HG03196 (cell line): ENCODE measurements at regions not wholly inside any gene's neighbourhood (a gene's known extent, or its start where the extent isn't known, plus 50 kb on each side); places are given as distances from the start of the nearest gene placed in this dataset.

ENCODE experiments used
- ATAC-seq: cut with Tn5 transposase; IDR thresholded peaks from one replicate; pipeline ENCODE4 v1.9.1; 2021; ENCODE audit not compliant: unreplicated experiment

DNA sequence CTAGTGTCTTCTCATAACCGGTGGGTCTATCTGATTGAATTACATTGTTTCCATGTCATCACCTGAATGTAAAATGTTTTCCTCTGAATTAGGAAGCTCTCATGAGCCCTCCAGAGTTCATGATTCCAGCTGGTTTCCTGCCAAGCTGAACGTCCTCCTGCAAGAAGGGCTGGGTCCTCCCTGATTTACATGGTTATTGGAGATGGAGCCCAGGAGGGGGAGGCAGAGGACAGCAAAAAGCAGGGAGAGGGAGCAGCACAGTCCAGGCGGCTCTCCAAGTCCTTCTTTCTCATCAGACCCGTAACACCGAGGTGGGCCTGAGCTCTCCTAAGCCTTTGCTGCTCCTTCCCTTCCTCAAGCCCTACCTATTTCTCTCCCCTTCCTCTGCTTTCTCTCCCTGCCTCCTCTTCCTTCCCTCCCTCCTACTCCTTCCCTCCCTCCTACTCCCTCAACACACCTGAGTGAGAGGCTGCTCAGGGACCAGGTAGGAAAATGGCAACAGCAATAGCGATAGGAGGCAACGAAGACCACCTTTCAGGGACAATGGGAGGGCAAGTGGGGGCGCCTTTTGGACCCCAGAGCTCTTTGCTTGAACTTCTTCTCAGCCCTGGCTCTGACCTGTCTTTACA, 265.9 kb downstream of the PRDM2 start:
- no peak for ATAC-seq

DNA sequence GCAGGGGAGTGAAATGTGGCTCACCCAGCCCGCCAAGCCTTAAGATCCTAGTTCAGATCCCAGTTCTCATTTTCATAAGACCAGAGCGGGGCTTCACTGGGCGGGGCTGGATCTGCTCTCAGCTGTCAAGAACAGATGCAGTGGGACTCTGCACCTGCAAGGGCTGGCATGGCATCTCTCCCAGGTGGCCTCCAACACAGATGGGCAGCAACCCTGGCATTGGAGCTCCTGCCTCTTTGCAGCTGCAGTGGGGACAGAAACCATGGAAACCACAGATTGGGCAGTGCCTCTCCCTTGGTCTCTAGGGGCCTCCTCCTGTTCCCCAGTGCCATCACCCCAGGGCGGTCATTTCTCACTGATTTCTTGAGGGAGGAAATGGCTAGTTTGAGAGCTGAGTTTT, 267.7 kb downstream of the PRDM2 start:
- ATAC-seq, result no peak

- no peak for ATAC-seq
Measured at GRCh38 chr1:13968361-13968760, 268.4 kb downstream of the PRDM2 start.

DNA sequence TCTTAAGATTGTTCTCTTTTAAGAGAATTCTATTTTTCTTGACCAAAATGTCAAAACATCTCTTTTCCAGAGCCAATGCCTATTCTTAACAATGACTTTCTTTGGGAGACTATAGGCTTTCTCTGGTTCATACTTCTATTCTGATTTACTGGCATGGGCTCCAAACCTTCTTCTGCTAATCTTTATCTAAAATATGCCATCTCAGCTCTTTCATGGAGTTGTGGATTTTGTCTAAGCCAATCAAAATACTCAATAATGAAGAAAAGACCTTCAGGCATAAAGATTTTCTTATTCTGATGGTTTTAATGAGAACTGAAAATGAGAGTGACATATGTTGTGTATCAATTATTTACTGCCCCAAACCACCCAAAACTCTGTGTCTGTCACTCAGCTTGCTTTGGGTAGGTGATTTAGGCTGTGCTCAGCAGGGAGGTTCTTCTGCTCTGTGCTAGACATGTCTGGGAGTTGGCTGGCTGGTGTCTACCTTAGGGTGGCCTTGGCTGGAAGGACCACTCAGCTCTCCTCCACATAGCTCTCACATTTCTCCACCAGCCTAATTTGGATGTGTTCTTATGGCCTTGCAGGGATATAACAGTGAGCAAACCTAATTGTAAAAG, 270.8 kb downstream of the PRDM2 start:
- no peak for ATAC-seq

DNA sequence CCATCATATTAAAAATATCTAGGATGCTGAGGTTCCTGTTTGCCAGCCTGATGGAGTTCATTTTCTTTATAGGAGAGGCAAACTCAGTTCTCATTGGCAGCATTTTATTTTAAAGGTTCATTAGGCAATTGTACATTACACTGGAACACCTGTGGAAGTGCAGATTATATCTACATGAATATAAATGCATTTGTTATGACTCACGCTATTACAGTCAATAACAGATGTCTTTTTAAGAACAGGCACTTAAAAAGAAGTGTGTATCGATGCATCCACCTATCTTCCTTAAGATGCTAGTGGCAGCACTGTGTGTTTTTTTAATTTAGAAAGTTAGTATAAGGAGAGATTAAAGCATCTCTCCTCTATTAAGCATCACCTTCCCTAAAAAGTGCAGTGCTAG, 276.5 kb downstream of the PRDM2 start:
- no peak for ATAC-seq

DNA sequence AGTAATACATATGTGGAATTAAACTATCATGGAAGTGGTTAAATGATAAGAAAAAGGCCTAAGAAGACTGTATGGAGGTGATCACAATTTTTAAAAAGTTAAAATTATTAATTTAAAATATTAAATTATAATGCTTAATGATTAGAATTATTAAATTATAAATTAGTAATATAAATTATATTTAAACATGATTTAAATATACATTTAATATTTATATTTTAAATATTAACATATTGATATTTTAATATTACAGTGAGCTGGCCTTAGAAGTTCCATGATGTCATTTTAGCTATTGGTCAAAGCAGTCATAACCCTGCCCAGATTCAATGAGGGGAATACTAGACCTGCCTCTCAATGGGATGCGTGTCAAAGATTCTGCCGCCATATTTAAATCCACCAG, 281.2 kb downstream of the PRDM2 start:
- ATAC-seq, result no peak

DNA sequence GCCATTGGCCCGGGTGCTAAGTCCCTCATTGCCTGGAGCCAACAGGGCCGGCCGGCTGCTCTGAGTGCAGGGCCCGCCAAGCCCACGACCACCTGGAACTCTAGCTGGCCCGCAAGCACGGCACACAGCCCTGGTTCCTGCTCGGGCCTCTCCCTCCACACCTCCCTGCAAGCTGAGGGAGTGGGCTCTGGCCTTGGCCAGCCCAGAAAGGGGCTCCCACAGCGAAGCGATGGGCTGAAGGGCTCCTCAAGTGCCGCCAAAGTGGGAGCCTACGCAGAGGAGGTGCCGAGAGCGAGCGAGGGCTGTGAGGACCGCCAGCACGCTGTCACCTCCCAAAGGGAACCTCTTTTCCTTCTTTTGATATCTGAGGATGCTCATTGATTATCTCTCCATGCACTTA, 283.4 kb downstream of the PRDM2 start:
- ATAC-seq, result no peak

DNA sequence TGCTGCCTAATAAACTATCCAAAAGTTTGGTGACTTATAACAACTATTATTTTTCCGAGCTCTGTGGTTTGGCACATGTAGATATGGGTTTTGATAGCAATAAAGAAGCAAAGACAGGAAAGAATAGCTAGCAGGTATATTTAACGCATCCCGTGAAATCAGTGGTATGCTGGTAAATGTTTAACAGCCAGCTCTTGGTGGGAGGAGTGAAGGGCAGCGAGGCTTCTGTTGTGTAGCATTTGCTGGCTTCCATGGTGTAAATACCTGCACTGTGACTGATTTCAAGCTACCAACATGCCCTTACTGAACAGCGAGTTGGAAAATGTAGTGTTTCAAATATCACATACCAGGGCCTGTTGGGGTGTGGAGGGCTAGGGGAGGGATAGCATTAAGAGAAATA, 291.0 kb downstream of the PRDM2 start:
- no peak for ATAC-seq

DNA sequence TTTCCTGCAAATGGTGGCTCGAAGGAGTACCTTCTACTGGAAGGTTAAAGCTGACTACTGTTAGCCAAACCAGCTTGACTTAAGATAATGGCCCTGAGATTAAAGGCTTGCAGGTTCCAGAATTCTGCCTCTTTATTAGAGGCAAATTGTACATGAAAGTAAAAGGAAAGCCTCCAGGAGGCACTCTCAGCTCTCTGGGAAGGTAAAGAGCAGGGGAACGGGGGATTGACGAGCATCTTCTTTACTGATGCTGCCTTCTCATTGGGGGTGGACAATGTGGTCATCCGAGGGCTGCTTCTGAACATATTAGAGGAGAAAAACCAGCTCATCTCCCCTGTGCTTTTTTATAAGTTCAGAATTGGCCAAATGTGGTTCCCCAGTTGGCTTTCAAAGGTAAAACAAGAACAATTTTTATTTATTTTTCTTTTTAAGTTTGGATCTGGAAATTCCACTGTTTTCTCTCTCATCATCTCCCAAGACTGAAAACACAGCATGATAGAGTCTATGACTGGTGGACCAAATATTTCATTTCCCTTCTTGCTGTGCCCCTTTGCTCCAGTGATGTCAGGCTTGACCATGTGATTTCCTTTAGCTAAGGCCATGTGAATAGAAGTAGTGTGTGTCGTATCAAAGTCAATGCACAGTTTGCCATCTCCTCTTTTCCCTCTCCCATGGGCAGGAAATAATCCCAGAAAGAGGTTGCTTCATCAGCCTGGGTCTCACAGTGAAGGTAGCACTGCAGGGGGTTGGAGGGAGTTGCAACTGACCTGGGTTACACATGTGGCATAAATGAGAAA, 292.7 kb downstream of the PRDM2 start:
- no peak for ATAC-seq

- no peak for ATAC-seq
Measured at GRCh38 chr1:13994386-13994785, 294.4 kb downstream of the PRDM2 start.

DNA sequence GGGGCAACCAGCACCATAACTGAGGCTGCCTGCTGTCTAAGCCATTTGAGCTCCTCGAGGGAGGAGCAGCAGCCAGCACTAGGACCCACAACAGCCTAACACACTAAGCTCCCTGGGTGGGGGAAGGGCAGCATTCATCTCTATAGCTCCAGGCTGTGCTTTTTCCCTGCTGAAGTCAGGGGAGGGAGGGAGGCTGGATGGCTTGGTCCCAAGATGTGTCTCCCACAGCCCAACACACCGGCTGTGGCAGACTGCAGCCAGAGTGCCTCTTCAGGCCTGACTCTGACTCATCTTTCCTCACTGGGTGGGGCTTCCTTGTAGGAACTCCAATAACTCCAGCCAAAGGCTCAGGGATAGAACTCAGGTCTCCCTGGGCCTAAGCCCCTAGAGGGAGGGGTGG, 296.3 kb downstream of the PRDM2 start:
- no peak for ATAC-seq

GRCh38 chr1:14003552-14003951, 303.6 kb downstream of the PRDM2 start:
- ATAC-seq, result no peak

- no peak for ATAC-seq
Measured at GRCh38 chr1:14009582-14009981, 309.6 kb downstream of the PRDM2 start.

GRCh38 chr1:14010476-14010875, 310.5 kb downstream of the PRDM2 start:
- no peak for ATAC-seq

DNA sequence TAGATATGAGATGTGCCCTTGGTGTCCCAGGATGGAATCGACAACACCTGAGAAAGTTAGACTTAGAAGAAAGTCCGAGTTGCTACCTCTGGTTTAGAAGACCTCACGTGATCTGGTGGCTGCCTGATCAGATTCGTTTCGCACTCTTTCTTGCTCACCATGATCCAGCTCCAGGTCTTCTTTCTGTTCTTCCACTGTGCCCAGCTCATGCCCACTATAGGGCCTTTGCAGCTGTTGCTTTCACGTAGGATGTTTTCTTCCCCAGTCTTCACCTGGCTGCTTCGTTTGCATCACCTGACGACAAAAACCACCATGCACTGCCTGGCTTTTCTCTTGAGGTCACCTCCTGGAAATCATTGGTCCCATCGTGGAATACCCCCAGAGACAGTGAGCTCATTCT, 311.1 kb downstream of the PRDM2 start:
- no peak for ATAC-seq

GRCh38 chr1:14011888-14012287, 311.9 kb downstream of the PRDM2 start:
- no peak for ATAC-seq

GRCh38 chr1:14014929-14015328, 314.9 kb downstream of the PRDM2 start:
- ATAC-seq, result no peak

DNA sequence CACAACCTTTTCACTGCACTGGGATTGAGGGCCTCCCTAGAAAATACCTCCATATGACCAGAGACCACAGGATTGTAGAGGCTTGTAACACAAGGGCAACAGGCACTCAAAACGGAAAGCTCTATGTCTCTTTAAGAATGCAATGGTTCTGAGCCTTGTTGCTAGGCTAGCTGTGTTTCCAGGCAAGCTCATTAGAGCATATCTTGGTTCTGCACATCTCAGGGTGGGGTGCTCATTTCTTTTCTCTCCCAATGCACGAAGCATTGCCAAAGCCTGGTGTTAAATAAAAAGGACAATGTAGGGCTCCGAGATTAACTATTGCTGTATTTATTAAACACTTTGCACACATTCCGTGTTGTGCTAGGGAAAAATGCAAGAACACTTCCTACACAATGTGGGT, 315.9 kb downstream of the PRDM2 start:
- no peak for ATAC-seq

GRCh38 chr1:14017531-14017961, 317.6 kb downstream of the PRDM2 start:
- no peak for ATAC-seq

- no peak for ATAC-seq
Measured at GRCh38 chr1:14019461-14019860, 319.5 kb downstream of the PRDM2 start.

DNA sequence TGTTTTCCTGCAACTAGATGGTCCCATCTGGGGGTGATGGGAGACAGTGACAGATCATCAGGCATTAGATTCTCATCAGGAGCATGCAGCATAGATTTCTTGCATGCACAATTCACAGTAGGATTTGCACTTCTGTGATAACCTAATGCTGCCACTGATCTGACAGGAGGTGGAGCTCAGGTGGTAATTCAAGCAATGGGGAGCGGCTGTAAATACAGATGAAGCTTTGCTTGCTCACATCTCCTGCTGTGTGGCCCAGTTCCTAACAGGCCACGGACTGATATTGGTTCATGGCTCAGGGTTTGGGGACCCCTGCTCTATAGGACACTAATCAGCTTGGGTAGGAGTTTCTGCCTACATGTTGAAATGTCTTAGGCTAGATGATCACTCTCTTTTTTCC, 320.0 kb downstream of the PRDM2 start:
- no peak for ATAC-seq

DNA sequence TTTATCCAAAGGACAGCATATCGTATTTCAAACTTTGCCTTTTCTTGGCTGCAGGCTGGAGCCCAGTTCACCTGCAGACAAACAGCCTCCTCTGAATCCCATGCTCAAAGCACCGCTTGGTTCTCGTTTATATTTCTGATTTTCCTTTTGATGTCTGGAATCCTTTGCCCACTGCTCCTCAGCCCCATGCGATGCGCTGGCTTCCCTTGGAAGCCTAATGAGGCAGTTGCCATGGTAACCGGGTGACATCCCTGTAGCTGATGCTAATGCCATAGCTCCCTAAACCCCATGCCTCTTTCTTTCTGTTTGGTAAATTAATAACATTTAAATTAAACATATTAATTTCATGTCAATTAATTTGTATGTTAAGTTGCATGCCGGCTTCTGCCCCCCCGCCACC, 327.1 kb downstream of the PRDM2 start:
- ATAC-seq, result no peak
